ENCODE measurements at regions not wholly inside any gene's neighbourhood (a gene's known extent, or its start where the extent isn't known, plus 50 kb on each side); places are given as distances from the start of the nearest gene placed in this dataset.

DNA sequence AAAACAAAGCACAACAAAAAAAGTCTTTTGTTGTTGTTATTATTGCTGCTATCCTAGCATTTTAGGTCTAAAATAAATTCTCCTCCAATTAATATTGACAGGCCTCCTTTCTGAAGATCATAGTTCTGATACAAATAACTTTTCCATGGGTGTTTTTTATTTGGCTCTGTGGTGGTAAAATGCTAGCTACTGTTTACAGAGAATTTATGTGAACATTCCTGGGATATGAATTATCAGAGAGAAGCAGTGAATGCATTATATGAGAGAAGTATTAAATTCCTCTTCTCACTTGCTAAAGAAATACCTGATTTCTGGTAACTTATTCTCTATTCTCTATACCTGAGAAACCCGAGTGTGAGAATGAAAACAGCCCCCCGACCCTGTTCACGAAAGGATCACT lies 57.5 kb upstream of the TMCO5A start:
- H3K9ac ChIP-seq (ENCODE audit: low read depth, low read length): no peak overlapping the region
- DNase-seq: no peak

DNA sequence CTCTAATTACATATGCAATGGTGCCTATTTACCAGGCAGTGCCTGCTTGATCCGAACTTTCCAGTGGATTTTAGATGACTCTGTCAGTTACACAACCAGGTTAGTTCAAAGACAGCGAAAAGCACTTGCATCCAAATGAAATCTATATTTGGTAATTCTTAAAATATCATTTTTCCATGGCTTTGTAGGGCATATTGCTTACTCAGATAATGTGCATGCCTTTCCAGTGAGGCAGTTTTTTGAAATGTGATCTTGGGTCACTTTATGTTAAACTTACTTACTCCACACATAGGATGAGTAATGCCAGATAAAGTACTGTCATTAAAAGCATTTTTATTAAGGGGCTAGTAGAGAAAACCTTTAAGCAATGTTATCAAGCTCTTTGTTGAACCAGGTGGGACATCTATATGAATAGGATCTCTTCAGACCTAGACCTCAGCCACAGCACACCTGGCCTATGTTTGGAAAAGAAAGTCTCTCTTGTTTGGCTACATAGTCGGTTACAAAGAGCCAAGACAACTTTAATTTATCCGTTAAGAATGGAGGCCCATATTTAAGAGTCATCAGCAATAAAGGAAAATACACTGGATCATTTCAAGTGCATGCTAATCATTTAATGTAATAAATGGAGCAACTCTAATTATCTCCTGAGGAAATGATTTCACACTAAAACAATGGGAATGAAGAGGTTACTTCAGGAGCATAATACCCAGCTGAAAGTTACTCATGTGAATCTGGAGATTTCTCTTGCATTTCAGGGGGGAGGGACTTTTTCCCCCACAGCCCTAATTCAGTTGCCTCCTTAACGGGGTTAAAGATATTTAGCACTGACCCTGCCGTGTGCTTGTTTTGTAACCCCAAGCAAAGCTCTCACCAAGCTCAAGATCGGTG lies 56.3 kb upstream of the TMCO5A start:
- Histone ChIP-seq H3K4me3 (ENCODE audit: low read depth in 1 of 2, low read length in 2 of 2) (no peak overlapping the region), H3K79me2 (ENCODE audit: insufficient read depth, low read length) (no peaks in the 10 kb centered on the region), H3K4me1 (ENCODE audit: insufficient read depth, low read length) (no peaks in the 10 kb centered on the region), H4K20me1 (ENCODE audit: insufficient read depth, low read length) (no peaks in the 10 kb centered on the region), H2AFZ (ENCODE audit: low read depth, low read length) (no peak overlapping the region), H3K9me3 (ENCODE audit: insufficient read depth, low read length, severe bottlenecking) (no peaks in the 10 kb centered on the region), H3K9ac (ENCODE audit: low read depth, low read length) (no peak overlapping the region), H3K27ac (ENCODE audit: low read length) (no peak overlapping the region), H3K36me3 (ENCODE audit: insufficient read depth, low read length) (no peaks in the 10 kb centered on the region), H3K27me3 (ENCODE audit: insufficient read depth, low read length, poor library complexity) (no peaks in the 10 kb centered on the region), H3K4me2 (ENCODE audit: insufficient read depth, low read length) (no peak overlapping the region)
- DNase-seq: no peak
- no peak for ATAC-seq (ENCODE audit: insufficient read depth, low read depth)
- TF ChIP-seq, protein P1, sequence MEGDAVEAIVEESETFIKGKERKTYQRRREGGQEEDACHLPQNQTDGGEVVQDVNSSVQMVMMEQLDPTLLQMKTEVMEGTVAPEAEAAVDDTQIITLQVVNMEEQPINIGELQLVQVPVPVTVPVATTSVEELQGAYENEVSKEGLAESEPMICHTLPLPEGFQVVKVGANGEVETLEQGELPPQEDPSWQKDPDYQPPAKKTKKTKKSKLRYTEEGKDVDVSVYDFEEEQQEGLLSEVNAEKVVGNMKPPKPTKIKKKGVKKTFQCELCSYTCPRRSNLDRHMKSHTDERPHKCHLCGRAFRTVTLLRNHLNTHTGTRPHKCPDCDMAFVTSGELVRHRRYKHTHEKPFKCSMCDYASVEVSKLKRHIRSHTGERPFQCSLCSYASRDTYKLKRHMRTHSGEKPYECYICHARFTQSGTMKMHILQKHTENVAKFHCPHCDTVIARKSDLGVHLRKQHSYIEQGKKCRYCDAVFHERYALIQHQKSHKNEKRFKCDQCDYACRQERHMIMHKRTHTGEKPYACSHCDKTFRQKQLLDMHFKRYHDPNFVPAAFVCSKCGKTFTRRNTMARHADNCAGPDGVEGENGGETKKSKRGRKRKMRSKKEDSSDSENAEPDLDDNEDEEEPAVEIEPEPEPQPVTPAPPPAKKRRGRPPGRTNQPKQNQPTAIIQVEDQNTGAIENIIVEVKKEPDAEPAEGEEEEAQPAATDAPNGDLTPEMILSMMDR (IDR thresholded peaks at IDR 0.05; ENCODE audit: borderline replicate concordance, extremely low read depth, low read length, poor library complexity, severe bottlenecking): no peak
- no peak for TF ChIP-seq EZH2 (IDR thresholded peaks at IDR 0.05; ENCODE audit: borderline replicate concordance, low read depth, low read length, severe bottlenecking)

More for the DNA sequence above, 57.5 kb upstream of the TMCO5A start:
- Histone ChIP-seq H3K36me3 (ENCODE audit: insufficient read depth, low read length) (no peaks in the 10 kb centered on the region), H3K9me3 (ENCODE audit: insufficient read depth, low read length, severe bottlenecking) (no peaks in the 10 kb centered on the region), H3K27ac (ENCODE audit: low read length) (no peak overlapping the region), H3K4me1 (ENCODE audit: insufficient read depth, low read length) (no peaks in the 10 kb centered on the region), H4K20me1 (ENCODE audit: insufficient read depth, low read length) (no peaks in the 10 kb centered on the region), H2AFZ (ENCODE audit: low read depth, low read length) (no peak overlapping the region), H3K4me2 (ENCODE audit: insufficient read depth, low read length) (no peak overlapping the region), H3K79me2 (ENCODE audit: insufficient read depth, low read length) (no peaks in the 10 kb centered on the region), H3K4me3 (ENCODE audit: low read depth in 1 of 2, low read length in 2 of 2) (no peak overlapping the region), H3K27me3 (ENCODE audit: insufficient read depth, low read length, poor library complexity) (no peaks in the 10 kb centered on the region)
- ATAC-seq (ENCODE audit: insufficient read depth, low read depth): no peak
- TF ChIP-seq, protein P1 (IDR thresholded peaks at IDR 0.05; ENCODE audit: borderline replicate concordance, extremely low read depth, low read length, poor library complexity, severe bottlenecking): no peak

DNA sequence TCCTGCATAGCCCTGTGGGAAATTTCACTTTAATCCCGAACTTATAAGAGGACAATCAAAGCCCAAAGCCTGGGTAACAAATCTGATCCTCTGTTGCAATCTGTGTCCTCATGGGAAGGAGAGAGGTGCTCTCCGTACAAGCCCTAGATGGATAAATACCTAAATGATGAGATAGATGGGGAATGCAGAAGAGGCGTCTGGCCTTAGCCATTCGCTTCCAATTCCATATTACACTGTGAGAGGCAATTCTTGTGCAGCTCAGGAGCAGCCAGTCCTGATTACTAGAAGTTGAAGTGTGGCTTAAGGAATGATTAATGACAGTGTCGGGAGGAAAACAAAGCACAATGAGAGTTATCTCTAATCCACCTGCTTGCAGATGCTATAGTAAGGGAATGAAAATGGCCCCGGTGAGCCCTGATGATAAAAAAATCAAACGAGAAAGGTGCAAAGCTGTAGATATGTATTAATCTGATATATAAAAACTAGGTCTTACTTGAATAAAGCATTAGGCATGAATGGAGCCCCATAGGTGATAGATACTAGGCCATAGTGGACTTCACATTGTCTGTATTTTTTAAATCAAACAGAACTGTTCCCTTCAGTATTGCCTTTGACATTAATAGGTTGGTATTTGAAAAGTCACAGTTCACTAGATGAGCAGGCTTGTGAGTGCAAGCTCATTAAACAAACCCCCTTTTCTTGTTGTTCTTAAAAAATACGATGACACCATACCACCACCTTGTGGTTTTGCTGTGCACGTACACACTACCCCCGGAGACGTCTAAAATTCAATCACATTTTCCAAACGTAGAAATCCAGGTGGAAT lies 54.2 kb upstream of the TMCO5A start:
- Histone ChIP-seq H3K27me3 (ENCODE audit: insufficient read depth, low read length, poor library complexity) (no peaks in the 10 kb centered on the region), H3K79me2 (ENCODE audit: insufficient read depth, low read length) (no peaks in the 10 kb centered on the region), H3K9ac (ENCODE audit: low read depth, low read length) (no peak overlapping the region), H3K36me3 (ENCODE audit: insufficient read depth, low read length) (no peaks in the 10 kb centered on the region), H4K20me1 (ENCODE audit: insufficient read depth, low read length) (no peaks in the 10 kb centered on the region), H2AFZ (ENCODE audit: low read depth, low read length) (no peak overlapping the region), H3K4me3 (ENCODE audit: low read depth in 1 of 2, low read length in 2 of 2) (no peak overlapping the region), H3K4me2 (ENCODE audit: insufficient read depth, low read length) (no peak overlapping the region), H3K9me3 (ENCODE audit: insufficient read depth, low read length, severe bottlenecking) (no peaks in the 10 kb centered on the region), H3K27ac (ENCODE audit: low read length) (no peak overlapping the region), H3K4me1 (ENCODE audit: insufficient read depth, low read length) (no peaks in the 10 kb centered on the region)
- ATAC-seq (ENCODE audit: insufficient read depth, low read depth) (no peak), DNase-seq (peak; percentile 4)
- TF ChIP-seq, protein P1 (IDR thresholded peaks at IDR 0.05; ENCODE audit: borderline replicate concordance, extremely low read depth, low read length, poor library complexity, severe bottlenecking): peak; percentile 74
- TF ChIP-seq EZH2 (IDR thresholded peaks at IDR 0.05; ENCODE audit: borderline replicate concordance, low read depth, low read length, severe bottlenecking): no peak
